C4-2B (cell line): ENCODE measurements at regions not wholly inside any gene's neighbourhood (a gene's known extent, or its start where the extent isn't known, plus 50 kb on each side); places are given as distances from the start of the nearest gene placed in this dataset.

ENCODE experiments used
- ZFX ChIP-seq: fragments of 450-650 bp; IDR thresholded peaks from 2 replicates; pipeline ENCODE4 v1.6.1; 2017
- TF ChIP-seq, protein P1 (sequence below): fragments of 450-650 bp; conservative IDR thresholded peaks from 2 replicates; pipeline ENCODE4 v1.5.1; 2017; ENCODE audit warnings: mild to moderate bottlenecking

DNA sequence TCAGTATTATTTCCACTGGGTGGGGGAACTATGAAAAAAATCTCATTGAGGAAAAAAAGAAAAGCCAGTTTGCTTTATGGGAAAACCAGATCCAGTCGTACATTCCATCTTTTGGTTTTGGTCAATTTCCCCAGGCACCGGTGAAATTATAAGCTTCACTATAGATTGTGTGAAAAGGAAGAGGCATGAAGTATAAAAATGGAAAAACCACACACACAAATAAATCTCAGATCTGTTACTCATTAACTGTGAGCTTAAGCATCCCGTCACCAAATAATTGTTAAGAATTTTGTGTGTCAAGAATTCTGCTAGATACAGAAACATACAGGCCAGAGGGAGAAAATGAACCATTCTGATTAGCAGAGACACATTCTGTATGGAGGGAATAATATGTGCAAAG lies 405.5 kb upstream of the CELF2 start:
- TF ChIP-seq, protein P1, sequence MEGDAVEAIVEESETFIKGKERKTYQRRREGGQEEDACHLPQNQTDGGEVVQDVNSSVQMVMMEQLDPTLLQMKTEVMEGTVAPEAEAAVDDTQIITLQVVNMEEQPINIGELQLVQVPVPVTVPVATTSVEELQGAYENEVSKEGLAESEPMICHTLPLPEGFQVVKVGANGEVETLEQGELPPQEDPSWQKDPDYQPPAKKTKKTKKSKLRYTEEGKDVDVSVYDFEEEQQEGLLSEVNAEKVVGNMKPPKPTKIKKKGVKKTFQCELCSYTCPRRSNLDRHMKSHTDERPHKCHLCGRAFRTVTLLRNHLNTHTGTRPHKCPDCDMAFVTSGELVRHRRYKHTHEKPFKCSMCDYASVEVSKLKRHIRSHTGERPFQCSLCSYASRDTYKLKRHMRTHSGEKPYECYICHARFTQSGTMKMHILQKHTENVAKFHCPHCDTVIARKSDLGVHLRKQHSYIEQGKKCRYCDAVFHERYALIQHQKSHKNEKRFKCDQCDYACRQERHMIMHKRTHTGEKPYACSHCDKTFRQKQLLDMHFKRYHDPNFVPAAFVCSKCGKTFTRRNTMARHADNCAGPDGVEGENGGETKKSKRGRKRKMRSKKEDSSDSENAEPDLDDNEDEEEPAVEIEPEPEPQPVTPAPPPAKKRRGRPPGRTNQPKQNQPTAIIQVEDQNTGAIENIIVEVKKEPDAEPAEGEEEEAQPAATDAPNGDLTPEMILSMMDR, result no peak
- no peak for TF ChIP-seq ZFX
